ENCODE measurements at regions not wholly inside any gene's neighbourhood (a gene's known extent, or its start where the extent isn't known, plus 50 kb on each side); places are given as distances from the start of the nearest gene placed in this dataset.

- Histone ChIP-seq H3K27ac (no peak overlapping the region), H3K9me3 (no peaks in the 10 kb centered on the region), H3K4me1 (no peaks in the 10 kb centered on the region), H3K4me3 (no peak overlapping the region), H3K4me2 (no peak overlapping the region)
- ChIA-PET POLR2A (no interaction called here), CTCF (no interaction called here)
- TF ChIP-seq MAX (IDR thresholded peaks at IDR 0.05) (no peak), SREBF2 (IDR thresholded peaks at IDR 0.05) (no peak), KDM5A (IDR thresholded peaks at IDR 0.05) (no peak), CTCF (IDR thresholded peaks at IDR 0.05) (no peak), EHMT2 (IDR thresholded peaks at IDR 0.05; ENCODE audit: low read depth) (no peak), TP53 (CRISPR knock-in tag; IDR thresholded peaks at IDR 0.05) (no peak), ZNF302 (CRISPR knock-in tag; IDR thresholded peaks at IDR 0.05) (no peak), HOXB13 (CRISPR knock-in tag; IDR thresholded peaks at IDR 0.05; ENCODE audit: low read depth) (no peak), BCL3 (IDR thresholded peaks at IDR 0.05) (no peak), RAD21 (conservative IDR thresholded peaks at IDR 0.05 in 1 of 2, IDR thresholded peaks at IDR 0.05 in 1 of 2) (no peak), REST (IDR thresholded peaks at IDR 0.05) (no peak), CEBPB (IDR thresholded peaks at IDR 0.05) (no peak), TFCP2L1 (CRISPR knock-in tag; IDR thresholded peaks at IDR 0.05) (no peak), CHD2 (IDR thresholded peaks at IDR 0.05; ENCODE audit: low read length, partially characterized antibody) (no peak), USF2 (IDR thresholded peaks at IDR 0.05) (no peak), HEYL (CRISPR knock-in tag; IDR thresholded peaks at IDR 0.05) (no peak)
- ATAC-seq (no peak), DNase-seq (ENCODE audit: low read depth in 1 of 2, low spot score in 1 of 2) (no peak), FAIRE-seq (no peak)
- 0% methylated on average over 1 of the region's 1 CpG for WGBS (ENCODE audit: missing lambda C conversion rate)
These were observed 454.4 kb downstream of the C4orf33 start for GRCh38 chr4:129550281-129550785.

- H3K4me1 ChIP-seq: no peaks in the 10 kb centered on the region
- H3K4me3 ChIP-seq: no peak overlapping the region
- no peak overlapping the region for H3K27ac ChIP-seq
- FAIRE-seq (no peak), ATAC-seq (no peak), DNase-seq (ENCODE audit: low read depth in 1 of 2, low spot score in 1 of 2) (no peak)
- TF ChIP-seq RNF2 (IDR thresholded peaks at IDR 0.05; ENCODE audit: borderline replicate concordance, low read depth) (no peak), PHF8 (IDR thresholded peaks at IDR 0.05; ENCODE audit: borderline replicate concordance, low read depth) (no peak), HOXB13 (CRISPR knock-in tag; IDR thresholded peaks at IDR 0.05; ENCODE audit: low read depth) (no peak), TFCP2L1 (CRISPR knock-in tag; IDR thresholded peaks at IDR 0.05) (no peak), GATA3 (IDR thresholded peaks at IDR 0.05; ENCODE audit: borderline replicate concordance) (no peak), CBX2 (IDR thresholded peaks at IDR 0.05; ENCODE audit: borderline replicate concordance, low read depth) (no peak), HEYL (CRISPR knock-in tag; IDR thresholded peaks at IDR 0.05) (no peak), ELK1 (IDR thresholded peaks at IDR 0.05; ENCODE audit: low read depth, low read length) (no peak), NR3C1 (IDR thresholded peaks at IDR 0.05) (no peak), REST (IDR thresholded peaks at IDR 0.05) (no peak), MYC (IDR thresholded peaks at IDR 0.05; ENCODE audit: borderline replicate concordance, low read length) (no peak), RARB (CRISPR knock-in tag; IDR thresholded peaks at IDR 0.05) (no peak)
- WGBS (ENCODE audit: missing lambda C conversion rate): 22% methylated on average over 1 of the region's 1 CpG
- no peak overlapping the region for H3K4me2 ChIP-seq
- H3K9me3 ChIP-seq: no peaks in the 10 kb centered on the region
- ChIA-PET CTCF (no interaction called here), POLR2A (no interaction called here)
These were observed 465.3 kb downstream of the C4orf33 start for GRCh38 chr4:129561280-129561679.

Data from A549 (cell line).